Activated B cell treated with CpG ODN at 0.5 μM for 24 hours (primary cell): ENCODE measurements at regions not wholly inside any gene's neighbourhood (a gene's known extent, or its start where the extent isn't known, plus 50 kb on each side); places are given as distances from the start of the nearest gene placed in this dataset.
"Not testable (repeated sequence)": the region's sequence is repeated elsewhere in the genome, so short reads cannot be mapped to it uniquely, and the experiment has no call there.

Experiments used
- ATAC-seq: fragments of 200-7000 bp; cut with Tn5 transposase; one replicate; pipeline ENCODE4 v1.10.0; 2021; ENCODE audit warnings: low read depth, mild to moderate bottlenecking, moderate library complexity
- CTCF ChIA-PET: fragments of 350-600 bp; sonication (Branson Sonifier 250); formaldehyde crosslinking; loops from one replicate; lab custom pipeline; 2021; ENCODE audit warnings: antibody characterized with exemption; lab: Charles Lee
- POLR2A ChIA-PET: fragments of 350-600 bp; sonication (Branson Sonifier 250); formaldehyde crosslinking; loops from one replicate; lab custom pipeline; 2021; ENCODE audit warnings: antibody characterized with exemption; lab: Charles Lee
- DNase-seq: peaks from one replicate; pipeline ENCODE4 v3.0.0; 2022
- H3K27ac Mint-ChIP-seq: one replicate; pipeline ENCODE4 v1.8.0; 2020; ENCODE audit warnings: mixed read lengths
- H3K27me3 Mint-ChIP-seq: one replicate; pipeline ENCODE4 v1.8.0; 2021; ENCODE audit warnings: mixed read lengths
- H3K36me3 Mint-ChIP-seq: one replicate; pipeline ENCODE4 v1.8.0; 2021; ENCODE audit warnings: low read depth, mixed read lengths
- H3K4me1 Mint-ChIP-seq: one replicate; pipeline ENCODE4 v1.8.0; 2021; ENCODE audit warnings: mixed read lengths
- H3K4me3 Mint-ChIP-seq: one replicate; pipeline ENCODE4 v1.8.0; 2020; ENCODE audit warnings: mild to moderate bottlenecking, mixed read lengths
- H3K9me3 Mint-ChIP-seq: one replicate; pipeline ENCODE4 v1.8.0; 2020; ENCODE audit warnings: mixed read lengths
- CTCF ChIP-seq: fragments of 200-600 bp; IDR thresholded peaks from one replicate; pipeline ENCODE4 v1.8.0; 2022; ENCODE audit warnings: antibody characterized with exemption, mild to moderate bottlenecking
- intact Hi-C: fragments of 100-400 bp; cut with micrococcal nuclease; formaldehyde crosslinking; loops from one replicate; pipeline ENCODE4 v1.15.1; 2024

DNA sequence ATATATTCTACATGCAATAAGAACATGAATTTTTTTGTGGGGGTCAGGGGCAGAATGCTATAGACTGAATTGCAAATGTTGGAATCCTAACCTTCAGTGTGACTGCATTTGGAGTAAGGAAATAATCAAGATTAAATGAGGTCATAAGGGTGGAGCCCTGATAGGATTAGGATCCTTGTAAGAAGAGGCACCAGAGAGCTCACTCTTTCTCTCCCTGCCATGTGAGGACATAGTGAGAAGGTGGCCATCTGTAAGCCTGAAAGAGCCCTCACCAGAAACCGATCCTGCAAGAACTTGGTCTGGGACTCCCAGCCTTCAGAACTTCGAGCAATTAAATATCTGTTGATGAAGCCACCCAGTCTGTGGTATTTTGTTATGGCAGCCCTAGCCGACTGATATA lies 70.3 kb upstream of the SOX13 start:
- H3K27ac Mint-ChIP-seq = no peak overlapping the region
- peaks cover 12% of the 10 kb centered on the region for H3K27me3 Mint-ChIP-seq
- H3K4me1 Mint-ChIP-seq = peaks cover 2% of the 10 kb centered on the region
- H3K36me3 Mint-ChIP-seq = no peaks in the 10 kb centered on the region
- intact Hi-C loops = no loop called here
- TF ChIP-seq CTCF = no peak
- ChIA-PET CTCF (no interaction called here), POLR2A (no interaction called here)
- no peaks in the 10 kb centered on the region for H3K9me3 Mint-ChIP-seq
- ATAC-seq (no peak), DNase-seq (no peak)
- no peak overlapping the region for H3K4me3 Mint-ChIP-seq

DNA sequence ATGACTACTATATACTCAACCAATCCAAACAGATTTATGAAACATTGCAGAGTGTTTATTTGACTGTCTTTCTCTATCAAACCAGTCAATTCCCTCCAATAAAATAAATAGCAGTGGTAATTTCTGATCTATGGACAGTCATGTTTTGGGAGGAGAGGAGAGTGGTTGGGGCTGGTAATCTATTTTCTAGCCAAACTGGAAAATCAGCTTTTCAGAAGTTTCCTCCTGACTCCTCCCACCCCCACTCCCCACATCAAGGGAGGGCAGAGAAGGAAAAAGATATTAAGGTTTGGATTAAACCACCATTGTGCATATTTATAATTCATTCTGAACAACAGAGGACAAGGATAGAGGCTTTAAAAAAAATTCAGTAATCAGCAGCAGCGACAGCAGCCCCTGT lies 69.4 kb upstream of the SOX13 start:
- Mint-ChIP-seq H3K27me3 (peaks cover 12% of the 10 kb centered on the region), H3K36me3 (no peaks in the 10 kb centered on the region), H3K4me1 (peaks cover 2% of the 10 kb centered on the region), H3K4me3 (no peak overlapping the region), H3K9me3 (no peaks in the 10 kb centered on the region), H3K27ac (no peak overlapping the region)
- ATAC-seq (no peak), DNase-seq (no peak)
- intact Hi-C loops = no loop called here
- POLR2A ChIA-PET = no interaction called here
- CTCF ChIA-PET = no interaction called here
- no peak for TF ChIP-seq CTCF

DNA sequence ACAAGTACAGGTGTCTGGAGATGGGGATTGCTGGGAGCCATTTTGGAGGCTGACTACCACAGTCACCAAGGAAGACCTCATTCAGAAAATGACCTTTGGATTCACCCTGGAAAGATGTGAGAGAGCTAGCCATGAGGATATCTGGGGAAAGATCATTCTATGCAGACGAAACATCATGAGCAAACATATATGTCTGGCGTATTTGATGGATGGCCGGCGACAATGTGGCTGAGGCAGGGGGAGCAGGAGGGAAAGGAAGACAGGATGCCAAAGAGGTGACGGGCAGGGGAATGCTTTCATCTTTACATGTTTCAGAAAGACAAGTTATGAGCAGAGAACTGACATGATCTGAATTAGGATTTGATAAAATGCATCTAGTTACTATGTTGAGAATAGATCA lies 61.5 kb upstream of the SOX13 start:
- no peak for ATAC-seq
- no peak for DNase-seq
- peaks cover 3% of the 10 kb centered on the region for H3K27me3 Mint-ChIP-seq
- H3K36me3 Mint-ChIP-seq = no peaks in the 10 kb centered on the region
- intact Hi-C loops = no loop called here
- H3K27ac Mint-ChIP-seq = no peak overlapping the region
- no peak overlapping the region for H3K4me3 Mint-ChIP-seq
- CTCF ChIA-PET = no interaction called here
- TF ChIP-seq CTCF = no peak
- POLR2A ChIA-PET = no interaction called here
- no peaks in the 10 kb centered on the region for H3K9me3 Mint-ChIP-seq
- H3K4me1 Mint-ChIP-seq = no peaks in the 10 kb centered on the region

DNA sequence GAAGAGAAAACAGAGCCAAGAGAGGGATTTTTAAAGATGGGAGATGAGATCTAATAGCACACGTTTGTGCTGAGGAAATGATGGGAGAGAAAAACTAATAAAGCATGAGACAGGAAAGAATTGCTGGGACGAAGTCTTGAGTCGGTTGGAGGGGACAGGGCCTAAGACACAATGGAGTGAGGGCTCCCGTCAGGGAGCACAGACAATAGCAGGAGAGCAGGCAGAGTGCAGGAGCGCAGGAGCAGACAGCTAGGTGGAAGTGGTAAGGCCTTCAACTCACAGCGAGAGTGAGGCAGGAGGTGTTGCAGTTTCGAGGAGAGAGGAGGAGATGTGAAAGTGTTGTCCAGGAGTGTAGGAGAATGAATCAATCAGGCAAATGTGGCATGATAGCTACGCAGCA lies 59.9 kb upstream of the SOX13 start:
- H3K9me3 Mint-ChIP-seq = no peaks in the 10 kb centered on the region
- ATAC-seq (no peak), DNase-seq (no peak)
- no peaks in the 10 kb centered on the region for H3K4me1 Mint-ChIP-seq
- H3K4me3 Mint-ChIP-seq = no peak overlapping the region
- H3K27me3 Mint-ChIP-seq = peaks cover 3% of the 10 kb centered on the region
- H3K36me3 Mint-ChIP-seq = no peaks in the 10 kb centered on the region
- intact Hi-C loops = no loop called here
- no peak for TF ChIP-seq CTCF
- ChIA-PET POLR2A (interaction anchor here (0.5 kb wide), 1 partner anchor 9 kb away, joined by 4 read pairs; no protein-coding TSS in a partner anchor), CTCF (no interaction called here)
- H3K27ac Mint-ChIP-seq = no peak overlapping the region

GRCh38 chr1:204014336-204014735 lies 58.6 kb upstream of the SOX13 start:
- Mint-ChIP-seq H3K27me3 (peaks cover 3% of the 10 kb centered on the region), H3K36me3 (no peaks in the 10 kb centered on the region), H3K9me3 (no peaks in the 10 kb centered on the region), H3K27ac (no peak overlapping the region), H3K4me3 (no peak overlapping the region), H3K4me1 (no peaks in the 10 kb centered on the region)
- ATAC-seq (no peak), DNase-seq (no peak)
- TF ChIP-seq CTCF = no peak
- ChIA-PET CTCF (no interaction called here), POLR2A (no interaction called here)
- intact Hi-C loops = no loop called here

GRCh38 chr1:204014961-204015360 lies 58.0 kb upstream of the SOX13 start:
- H3K36me3 Mint-ChIP-seq, DNase-seq, H3K4me1 Mint-ChIP-seq, POLR2A ChIA-PET, H3K27ac Mint-ChIP-seq, intact Hi-C loops, H3K27me3 Mint-ChIP-seq, H3K4me3 Mint-ChIP-seq, ATAC-seq, CTCF ChIA-PET, H3K9me3 Mint-ChIP-seq: not testable (repeated sequence)
